ENCODE measurements at regions not wholly inside any gene's neighbourhood (a gene's known extent, or its start where the extent isn't known, plus 50 kb on each side); places are given as distances from the start of the nearest gene placed in this dataset.

- intact Hi-C loops (cut with DNase I), result no loop called here
- no peak overlapping the region for H3K27ac ChIP-seq
- H3K27me3 ChIP-seq, result no peaks in the 10 kb centered on the region
- no peaks in the 10 kb centered on the region for H3K4me1 ChIP-seq
- 79 to 85% methylated on average over 3 of the region's 3 CpGs for WGBS, 2 donors
- no peaks in the 10 kb centered on the region for H3K36me3 ChIP-seq
- ATAC-seq (no peak), DNase-seq (no peak)
- H3K9me3 ChIP-seq, result peaks cover 0 to 16% (median 5%) of the 10 kb centered on the region in 11 donors
- TF ChIP-seq CTCF (IDR thresholded peaks at IDR 0.05), result no peak
- no peak overlapping the region for H3K4me3 ChIP-seq
These were observed 228.8 kb downstream of the ADGRG6 start for GRCh38 chr6:142530566-142530965.

DNA sequence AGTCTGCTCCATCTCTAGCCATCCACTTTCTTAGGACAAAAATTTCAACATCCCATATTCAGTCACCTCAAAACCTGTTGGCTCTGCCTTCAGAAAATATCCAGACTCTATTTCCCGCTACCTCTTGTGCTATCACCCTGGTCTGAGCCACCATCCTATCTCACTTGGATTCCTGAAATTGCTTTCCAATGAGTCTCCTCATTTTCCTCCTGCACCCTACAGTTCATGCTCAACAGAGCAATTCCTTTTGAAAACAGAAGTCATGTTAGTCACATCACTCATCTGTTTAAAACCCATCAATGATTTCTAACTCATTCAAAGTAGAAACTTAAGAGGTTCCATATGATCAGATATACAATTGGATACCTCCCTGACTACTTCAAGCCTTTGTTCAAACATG, 229.9 kb downstream of the ADGRG6 start:
- Histone ChIP-seq H3K9me3 (peaks cover 0 to 18% (median 5%) of the 10 kb centered on the region in 11 donors), H3K27me3 (no peaks in the 10 kb centered on the region), H3K27ac (no peak overlapping the region), H3K36me3 (no peaks in the 10 kb centered on the region), H3K4me3 (no peak overlapping the region), H3K4me1 (no peaks in the 10 kb centered on the region)
- intact Hi-C loops (cut with DNase I), result no loop called here
- DNase-seq (no peak), ATAC-seq (no peak)
- no peak for TF ChIP-seq CTCF (IDR thresholded peaks at IDR 0.05)
- 40 to 43% methylated on average over 1 of the region's 1 CpG for WGBS, 2 donors

- WGBS, 2 donors, result 87 to 100% methylated on average over 1 of the region's 1 CpG
- intact Hi-C loops (cut with DNase I), result no loop called here
These were observed 232.3 kb downstream of the ADGRG6 start for GRCh38 chr6:142534076-142534475.

DNA sequence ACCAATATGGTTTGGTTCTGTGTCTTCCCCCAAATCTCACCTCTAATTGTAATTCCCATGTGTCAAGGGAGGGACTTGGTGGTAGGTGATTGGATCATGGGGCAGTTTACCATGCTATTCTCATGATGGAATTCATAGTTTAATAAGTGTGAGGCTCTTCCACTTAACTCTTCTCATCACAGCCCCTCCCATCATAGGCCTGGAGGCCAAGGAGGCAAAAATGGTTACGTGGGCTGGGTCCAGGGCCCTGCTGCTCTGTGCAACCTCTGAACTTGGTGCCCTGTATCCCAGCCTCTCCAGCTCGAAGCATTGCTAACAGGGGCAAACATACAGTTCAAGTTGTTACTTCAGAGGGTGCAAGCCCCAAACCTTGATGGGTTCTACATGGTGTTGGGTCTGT, 232.7 kb downstream of the ADGRG6 start:
- Histone ChIP-seq H3K4me3 (no peak overlapping the region), H3K27me3 (no peaks in the 10 kb centered on the region), H3K27ac (no peak overlapping the region), H3K9me3 (peaks cover 0 to 20% (median 5%) of the 10 kb centered on the region in 11 donors), H3K4me1 (no peaks in the 10 kb centered on the region), H3K36me3 (no peaks in the 10 kb centered on the region)
- intact Hi-C loops (cut with DNase I), result no loop called here
- TF ChIP-seq CTCF (IDR thresholded peaks at IDR 0.05), result no peak
- WGBS, 2 donors, result 67 to 69% methylated on average over 2 of the region's 2 CpGs
- DNase-seq (no peak), ATAC-seq (no peak)

More at GRCh38 chr6:142534076-142534475, 232.3 kb downstream of the ADGRG6 start:
- no peak for TF ChIP-seq CTCF (IDR thresholded peaks at IDR 0.05)
- no peak for DNase-seq
- no peaks in the 10 kb centered on the region for H3K4me1 ChIP-seq
- no peaks in the 10 kb centered on the region for H3K36me3 ChIP-seq
- ATAC-seq, result no peak
- no peak overlapping the region for H3K4me3 ChIP-seq
- H3K27ac ChIP-seq, result no peak overlapping the region
- H3K27me3 ChIP-seq, result no peaks in the 10 kb centered on the region
- H3K9me3 ChIP-seq, result peaks cover 0 to 20% (median 5%) of the 10 kb centered on the region in 11 donors
